Keratinocyte (primary cell): ENCODE measurements at regions not wholly inside any gene's neighbourhood (a gene's known extent, or its start where the extent isn't known, plus 50 kb on each side); places are given as distances from the start of the nearest gene placed in this dataset.

Experiments
- DNase-seq: peaks from one replicate; pipeline ENCODE4 v3.0.0-alpha.2; 2011; ENCODE audit warnings: low read depth, missing footprints, low spot score
- FAIRE-seq: peaks from 2 replicates; lab custom pipeline; 2011; peaks lifted over from hg19 to GRCh38; lab: Jason Lieb, UNC
- H2AFZ ChIP-seq: 2 replicates; pipeline ENCODE4 v1.6.0; 2012; ENCODE audit warnings: low read length, control low read depth, inconsistent platforms; ENCODE audit not compliant: control insufficient read depth
- H3K27ac ChIP-seq: 2 replicates; pipeline ENCODE4 v1.5.1; 2011; ENCODE audit warnings: low read length; ENCODE audit not compliant: control insufficient read depth, insufficient read depth
- H3K27me3 ChIP-seq: 3 replicates; pipeline ENCODE4 v1.6.0; 2011; ENCODE audit warnings: low read length; ENCODE audit not compliant: control insufficient read depth, insufficient read depth; ENCODE audit errors: extremely low read depth
- H3K36me3 ChIP-seq, 2 experiments: 2 replicates in 1 of 2; 3 replicates in 1 of 2; pipeline ENCODE4 v1.5.1; 2011; ENCODE audit warnings: low read length in 2 of 2, mild to moderate bottlenecking in 1 of 2; ENCODE audit not compliant: control insufficient read depth in 2 of 2, insufficient read depth in 2 of 2; ENCODE audit errors: extremely low read depth in 1 of 2
- H3K4me1 ChIP-seq: 3 replicates; pipeline ENCODE4 v1.5.1; 2011; ENCODE audit warnings: low read length; ENCODE audit not compliant: control insufficient read depth, insufficient read depth; ENCODE audit errors: extremely low read depth
- H3K4me2 ChIP-seq: 3 replicates; pipeline ENCODE4 v1.6.0; 2011; ENCODE audit warnings: low read depth, low read length; ENCODE audit not compliant: control insufficient read depth, insufficient read depth; ENCODE audit errors: extremely low read depth
- H3K4me3 ChIP-seq, 3 experiments: fragments of 200-600 bp in 1 of 3; sonication (generic) in 1 of 3; 2 replicates in 2 of 3; 3 replicates in 1 of 3; pipeline ENCODE4 v1.5.1; 2011 to 2016; ENCODE audit warnings: low read length in 3 of 3, mild to moderate bottlenecking in 3 of 3, control low read depth in 2 of 3, inconsistent platforms in 1 of 3, low read depth in 1 of 3, mixed read lengths in 1 of 3, mixed run types in 1 of 3, moderate library complexity in 1 of 3; ENCODE audit not compliant: control insufficient read depth in 2 of 3, insufficient read depth in 2 of 3; ENCODE audit errors: extremely low read depth in 1 of 3
- H3K79me2 ChIP-seq: 2 replicates; pipeline ENCODE4 v1.6.0; 2012; ENCODE audit warnings: low read length; ENCODE audit not compliant: control insufficient read depth, insufficient read depth
- H3K9ac ChIP-seq: 3 replicates; pipeline ENCODE4 v1.6.0; 2011; ENCODE audit warnings: low read length; ENCODE audit not compliant: control insufficient read depth, insufficient read depth; ENCODE audit errors: extremely low read depth
- H3K9me1 ChIP-seq: 3 replicates; pipeline ENCODE4 v1.6.0; 2011; ENCODE audit warnings: low read length; ENCODE audit not compliant: control insufficient read depth, insufficient read depth; ENCODE audit errors: extremely low read depth
- H3K9me3 ChIP-seq: 2 replicates; pipeline ENCODE4 v1.5.1; 2012; ENCODE audit warnings: low read depth, low read length; ENCODE audit not compliant: control insufficient read depth
- H4K20me1 ChIP-seq: 3 replicates; pipeline ENCODE4 v1.6.0; 2011; ENCODE audit warnings: low read length; ENCODE audit not compliant: control insufficient read depth, insufficient read depth; ENCODE audit errors: extremely low read depth
- CTCF ChIP-seq, 3 experiments: IDR thresholded peaks in 1 of 3; conservative IDR thresholded peaks in 1 of 3; optimal IDR thresholded peaks in 1 of 3; 2 replicates in 2 of 3; 3 replicates in 1 of 3; pipeline versions ENCODE3 to v1.5.1; 2011; ENCODE audit warnings: low read length in 3 of 3, mild to moderate bottlenecking in 3 of 3, moderate library complexity in 2 of 3, control low read depth in 1 of 3, inconsistent platforms in 1 of 3; ENCODE audit not compliant: insufficient read depth in 2 of 3; ENCODE audit errors: extremely low read depth in 1 of 3
- EZH2 ChIP-seq: IDR thresholded peaks from one replicate; pipeline ENCODE4 v1.6.1; 2012; ENCODE audit warnings: inconsistent platforms, mild to moderate bottlenecking, low read length, moderate library complexity
- dilution Hi-C: fragments of 300-500 bp; cut with MboI; formaldehyde crosslinking; loops from one replicate; pipeline ENCODE4 v1.7.0; 2020; ENCODE audit warnings: low sequenced_read_pairs; ENCODE audit not compliant: extremely low pct_ligation_motif_present

GRCh38 chr2:88345842-88346241 lies 106.7 kb downstream of the FOXI3 start:
- no peak overlapping the region for H3K9ac ChIP-seq
- H4K20me1 ChIP-seq: no peaks in the 10 kb centered on the region
- dilution Hi-C loops: no loop called here
- peaks cover 6% of the 10 kb centered on the region for H3K27me3 ChIP-seq
- H3K27ac ChIP-seq: no peak overlapping the region
- no peak overlapping the region for H3K4me3 ChIP-seq
- H3K9me3 ChIP-seq: no peaks in the 10 kb centered on the region
- DNase-seq (no peak), FAIRE-seq (no peak)
- TF ChIP-seq EZH2 (no peak), CTCF (optimal IDR thresholded peaks at IDR 0.05 in 1 of 3, IDR thresholded peaks at IDR 0.05 in 1 of 3, conservative IDR thresholded peaks at IDR 0.05 in 1 of 3; ENCODE audit: extremely low read depth in 1 of 3, insufficient read depth in 2 of 3, low read length in 3 of 3) (no peak)
- no peaks in the 10 kb centered on the region for H3K9me1 ChIP-seq
- no peak overlapping the region for H2AFZ ChIP-seq
- no peaks in the 10 kb centered on the region for H3K36me3 ChIP-seq
- H3K4me1 ChIP-seq: peaks cover 3% of the 10 kb centered on the region
- no peaks in the 10 kb centered on the region for H3K79me2 ChIP-seq
- H3K4me2 ChIP-seq: no peak overlapping the region

GRCh38 chr2:88342749-88343148 lies 109.7 kb downstream of the FOXI3 start:
- FAIRE-seq: no peak
- Histone ChIP-seq H3K36me3 (no peaks in the 10 kb centered on the region), H3K4me2 (no peak overlapping the region), H3K4me3 (no peak overlapping the region), H3K9ac (no peak overlapping the region), H2AFZ (no peak overlapping the region), H3K4me1 (no peaks in the 10 kb centered on the region), H3K9me1 (no peaks in the 10 kb centered on the region), H3K9me3 (no peaks in the 10 kb centered on the region), H3K27me3 (no peaks in the 10 kb centered on the region), H3K79me2 (no peaks in the 10 kb centered on the region), H3K27ac (no peak overlapping the region), H4K20me1 (no peaks in the 10 kb centered on the region)
- TF ChIP-seq EZH2 (no peak), CTCF (optimal IDR thresholded peaks at IDR 0.05 in 1 of 3, IDR thresholded peaks at IDR 0.05 in 1 of 3, conservative IDR thresholded peaks at IDR 0.05 in 1 of 3; ENCODE audit: extremely low read depth in 1 of 3, insufficient read depth in 2 of 3, low read length in 3 of 3) (no peak)
- no peak for DNase-seq
- dilution Hi-C loops: no loop called here
